GM18519 (cell line): ENCODE measurements at regions not wholly inside any gene's neighbourhood (a gene's known extent, or its start where the extent isn't known, plus 50 kb on each side); places are given as distances from the start of the nearest gene placed in this dataset.

ENCODE experiments used
- ATAC-seq: cut with Tn5 transposase; IDR thresholded peaks from one replicate; pipeline ENCODE4 v1.9.1; 2021; ENCODE audit warnings: mild to moderate bottlenecking, moderate library complexity; ENCODE audit not compliant: unreplicated experiment, low FRiP score

DNA sequence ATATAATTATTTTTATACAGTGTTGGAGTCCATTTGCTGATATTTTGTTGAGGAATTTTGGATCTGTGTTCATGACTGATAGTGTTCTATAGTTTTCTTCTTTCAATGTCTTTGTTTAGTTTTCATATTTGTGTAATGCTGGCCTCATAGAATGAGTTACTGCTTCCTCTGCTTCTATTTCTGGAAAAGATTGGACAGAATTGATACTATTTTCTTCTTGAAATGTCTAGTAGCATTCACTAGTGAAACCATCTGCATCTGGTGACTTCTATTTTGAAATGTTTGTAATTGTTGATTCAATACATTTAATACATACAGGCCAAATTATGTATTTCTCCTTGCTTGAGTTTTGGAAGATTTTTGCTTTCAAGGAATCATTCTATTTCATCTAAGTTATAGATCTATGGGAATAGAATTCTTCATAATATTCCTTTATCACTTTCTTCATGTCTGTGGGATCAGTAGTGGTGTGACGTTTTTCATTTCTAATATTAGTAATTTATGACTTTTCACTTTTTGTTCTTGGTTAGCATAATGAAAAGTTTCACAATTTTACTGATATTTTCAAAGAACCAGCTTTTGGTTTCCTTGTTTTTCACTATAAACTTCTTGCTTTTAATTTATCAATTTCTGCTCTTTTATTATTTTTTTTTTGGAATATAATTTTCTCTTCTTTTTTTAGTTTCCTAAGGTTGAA, 509.9 kb upstream of the VRK2 start:
- peak; percentile 78 for ATAC-seq

DNA sequence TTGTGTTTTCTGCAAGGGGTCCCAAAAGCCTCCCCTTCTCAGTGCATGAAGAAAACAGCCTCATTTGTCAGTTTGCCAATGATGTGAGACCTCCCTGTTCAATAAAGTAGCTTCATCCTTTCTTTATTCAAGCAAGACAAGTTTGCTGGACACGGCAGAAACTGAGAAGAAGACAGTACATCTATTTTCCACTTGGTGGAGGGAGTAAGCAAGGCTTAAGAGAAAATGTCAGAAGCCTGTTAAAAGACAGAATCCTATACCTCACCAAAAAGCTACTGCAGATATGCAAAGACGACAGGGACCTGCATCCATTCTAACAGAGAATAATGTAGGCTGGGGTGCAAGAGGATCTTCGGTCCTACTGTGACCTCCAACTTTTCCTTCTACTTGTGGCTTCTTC, 506.8 kb upstream of the VRK2 start:
- ATAC-seq: no peak

DNA sequence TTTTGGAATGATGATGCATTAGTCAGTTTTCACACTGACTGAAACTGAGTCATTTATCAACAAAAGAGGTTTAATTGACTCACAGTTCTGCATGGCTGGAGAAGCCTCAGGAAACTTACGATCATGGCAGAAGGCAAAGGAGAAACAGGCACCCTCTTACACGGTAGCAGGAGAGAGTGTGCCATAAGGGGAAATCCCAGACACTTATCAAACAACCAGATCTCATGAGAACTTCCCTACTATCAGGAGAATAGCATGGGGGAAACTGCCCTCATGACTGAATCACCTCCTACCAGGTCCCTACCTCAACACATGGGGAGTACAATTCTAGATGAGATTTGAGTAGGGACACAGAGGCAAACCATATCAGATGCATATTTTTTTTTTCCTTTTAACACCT, 504.5 kb upstream of the VRK2 start:
- no peak for ATAC-seq

DNA sequence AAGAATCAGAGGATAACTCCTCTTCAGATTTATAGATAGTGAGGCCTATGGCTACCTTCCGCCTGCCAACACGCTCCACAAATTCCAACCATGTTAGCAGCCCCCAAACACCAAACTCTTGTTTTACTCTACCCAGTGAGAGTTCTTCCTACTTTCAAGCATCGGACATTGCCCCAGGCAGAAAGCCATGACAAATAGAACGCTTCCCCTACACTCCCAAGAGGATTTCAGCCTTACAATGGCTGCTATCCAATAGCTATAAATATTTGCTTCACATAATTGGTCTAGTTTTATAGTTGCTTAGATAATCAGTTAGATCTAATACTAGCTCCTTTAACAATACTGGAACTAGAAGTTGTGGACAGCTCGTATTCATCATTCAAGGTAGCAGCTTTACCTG, 503.4 kb upstream of the VRK2 start:
- ATAC-seq: no peak

DNA sequence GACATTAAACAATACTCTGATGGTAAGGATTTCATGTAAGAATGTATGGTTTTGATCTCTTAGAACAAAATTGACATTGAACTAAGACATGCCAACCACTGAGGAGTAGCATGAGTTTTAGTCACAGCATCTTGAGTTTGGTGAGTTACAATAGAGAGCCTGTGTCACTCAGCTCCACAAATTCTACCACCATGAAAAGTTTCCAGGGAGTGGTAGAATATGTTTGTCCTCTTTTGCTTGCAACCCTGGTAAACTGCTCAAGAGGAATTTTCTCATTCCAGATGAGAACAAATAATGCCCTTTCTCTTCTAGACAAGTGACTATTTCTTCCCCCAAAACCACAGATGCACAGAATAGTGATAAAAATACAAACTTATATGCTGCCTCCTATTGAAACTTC, 502.0 kb upstream of the VRK2 start:
- ATAC-seq: no peak

DNA sequence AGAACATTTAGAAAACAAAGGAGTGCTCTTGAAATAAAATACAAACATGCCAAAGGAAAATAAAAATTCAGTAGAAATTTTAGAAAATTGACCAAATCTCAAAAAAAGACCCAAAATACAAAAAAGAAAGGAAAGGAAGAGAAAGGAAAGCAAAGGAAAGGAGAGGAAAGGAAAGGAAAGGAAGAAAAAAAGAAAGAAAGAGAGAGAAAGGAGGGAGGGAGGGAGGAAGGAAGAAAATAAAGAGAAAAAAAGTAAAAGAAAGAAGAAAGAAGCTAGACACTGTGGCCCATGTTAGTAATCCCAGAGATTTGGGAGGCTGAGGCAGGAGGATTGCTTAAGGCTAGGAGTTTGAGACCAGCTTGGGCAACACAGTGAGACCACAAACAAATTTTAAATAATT, 500.1 kb upstream of the VRK2 start:
- no peak for ATAC-seq

DNA sequence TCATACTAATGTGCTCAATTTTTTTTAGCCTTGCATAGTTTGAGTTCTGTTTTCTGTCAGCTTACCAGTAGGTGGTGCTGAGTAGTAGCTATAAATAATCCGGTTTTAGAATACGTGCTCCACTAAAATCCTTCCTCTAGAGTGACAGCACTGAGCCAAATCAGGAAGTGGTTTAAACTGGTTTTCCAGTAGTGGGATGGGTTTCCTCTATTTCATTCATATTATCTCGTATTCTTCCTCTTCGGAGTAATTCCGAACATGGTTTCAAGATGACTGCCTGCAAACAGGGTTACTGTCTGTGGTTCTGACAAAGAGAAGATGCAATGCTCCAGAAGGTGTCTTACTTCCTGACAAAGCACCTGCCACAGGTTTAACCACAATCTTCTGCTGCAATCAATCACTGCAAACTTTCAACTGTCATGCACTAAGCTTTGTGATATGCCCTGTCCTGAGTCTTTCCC, 496.9 kb upstream of the VRK2 start:
- peak; percentile 77 for ATAC-seq

DNA sequence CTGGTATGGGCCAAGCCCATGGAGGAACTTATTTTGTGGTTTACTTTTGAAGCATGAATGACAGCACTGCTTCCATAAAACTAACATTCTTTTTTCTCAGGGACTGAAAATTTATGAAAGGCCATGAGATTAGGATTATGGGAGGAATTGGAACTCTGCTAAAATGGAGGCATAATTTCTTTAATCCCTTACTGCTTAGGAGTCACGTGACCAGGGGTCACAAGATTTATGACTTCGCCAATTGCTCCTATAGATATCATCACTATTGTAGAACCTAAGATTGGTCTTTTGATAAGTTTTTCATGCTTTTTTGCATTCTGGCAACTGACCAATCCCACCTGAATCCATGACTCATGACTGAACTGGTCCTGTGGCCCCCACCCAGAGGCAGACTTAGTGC, 495.7 kb upstream of the VRK2 start:
- ATAC-seq: no peak

DNA sequence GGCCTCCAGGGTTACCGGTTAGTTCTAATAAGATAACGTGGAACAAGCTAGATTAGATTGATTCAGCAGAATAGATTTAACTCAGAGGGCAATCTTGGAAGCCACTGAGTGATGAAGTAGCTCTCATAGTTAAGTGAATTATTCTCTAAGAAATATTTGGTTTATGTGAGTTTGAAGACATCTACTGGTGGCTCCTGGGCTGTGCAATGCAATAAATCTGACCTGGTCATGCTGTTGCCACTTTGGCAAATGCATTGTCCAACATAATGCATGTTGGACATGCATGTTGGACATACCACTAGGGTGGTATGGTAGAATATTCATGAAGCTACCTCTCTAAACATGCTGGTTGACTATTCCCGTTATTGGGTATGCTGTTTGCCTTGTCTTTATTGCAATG, 493.7 kb upstream of the VRK2 start:
- ATAC-seq: no peak

DNA sequence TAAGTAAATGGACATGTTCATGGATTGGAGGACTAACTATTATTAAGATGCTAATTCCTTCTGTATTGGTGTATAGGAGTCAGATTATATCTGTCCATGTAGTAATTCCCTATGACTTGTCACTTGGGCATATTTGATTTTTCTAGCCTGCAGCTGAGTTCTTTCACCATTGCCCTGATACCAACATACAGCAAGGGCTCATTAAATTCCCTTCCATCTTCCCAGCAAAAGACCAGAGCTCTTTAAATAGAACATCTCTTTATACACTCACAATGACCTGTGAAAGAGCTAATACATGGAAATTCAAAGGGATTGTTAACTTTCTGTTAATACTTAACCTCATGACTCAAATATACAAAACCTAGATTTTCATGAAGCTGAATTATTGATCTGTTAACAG, 492.3 kb upstream of the VRK2 start:
- no peak for ATAC-seq

DNA sequence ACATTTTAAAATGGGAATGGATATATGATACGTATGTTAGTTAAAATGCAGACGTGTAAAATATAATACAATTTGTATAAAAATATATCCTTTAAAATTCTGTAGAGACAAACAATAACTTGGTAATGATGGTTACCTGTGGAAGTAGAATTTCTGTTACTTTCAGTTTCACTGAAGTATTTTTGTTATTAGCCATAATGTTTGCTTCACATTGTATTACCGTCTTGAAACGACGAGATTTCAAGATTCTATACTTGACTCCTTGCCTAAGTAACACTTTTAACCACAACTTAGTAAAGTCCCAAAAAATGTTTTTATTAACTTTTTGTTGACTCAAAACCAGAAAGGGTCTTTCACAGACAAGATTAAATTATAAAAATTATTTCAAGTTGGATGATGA, 488.3 kb upstream of the VRK2 start:
- no peak for ATAC-seq

DNA sequence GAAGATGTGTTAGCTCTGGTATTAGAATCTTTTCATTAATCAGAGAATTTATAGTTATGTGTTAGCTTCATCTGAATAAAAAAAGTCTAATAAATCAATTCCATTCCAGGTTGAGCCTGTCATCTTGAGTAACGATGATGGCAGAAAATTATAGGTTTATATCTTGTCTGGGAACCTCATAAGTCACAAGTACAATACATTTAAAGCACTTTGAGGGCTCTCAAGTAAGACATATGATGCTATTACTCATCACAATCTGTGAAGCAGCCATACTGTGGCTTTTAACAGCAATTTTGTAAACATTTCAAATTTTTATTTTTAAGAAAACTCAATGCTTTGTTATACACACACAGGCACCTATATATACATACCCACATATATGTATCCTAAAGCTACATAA, 484.1 kb upstream of the VRK2 start:
- no peak for ATAC-seq

DNA sequence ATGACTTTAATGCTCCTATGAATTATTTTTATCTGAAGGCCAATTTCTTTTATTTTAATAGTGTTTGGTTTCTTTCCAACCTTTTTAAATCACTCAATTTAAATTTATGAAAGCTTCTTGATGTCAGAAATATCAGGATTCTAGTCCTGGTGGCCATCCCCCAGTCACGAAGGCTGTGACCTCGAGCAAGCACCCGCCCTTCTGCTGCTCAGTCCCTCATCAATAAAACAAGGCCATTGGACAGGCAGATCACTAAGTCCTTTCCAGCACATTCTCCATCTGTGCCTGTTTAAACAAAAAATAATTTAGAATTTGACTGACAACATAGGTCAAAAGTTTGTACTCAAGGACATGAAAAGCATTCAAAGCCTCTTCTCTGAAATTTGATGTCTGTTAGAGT, 483.6 kb upstream of the VRK2 start:
- no peak for ATAC-seq

DNA sequence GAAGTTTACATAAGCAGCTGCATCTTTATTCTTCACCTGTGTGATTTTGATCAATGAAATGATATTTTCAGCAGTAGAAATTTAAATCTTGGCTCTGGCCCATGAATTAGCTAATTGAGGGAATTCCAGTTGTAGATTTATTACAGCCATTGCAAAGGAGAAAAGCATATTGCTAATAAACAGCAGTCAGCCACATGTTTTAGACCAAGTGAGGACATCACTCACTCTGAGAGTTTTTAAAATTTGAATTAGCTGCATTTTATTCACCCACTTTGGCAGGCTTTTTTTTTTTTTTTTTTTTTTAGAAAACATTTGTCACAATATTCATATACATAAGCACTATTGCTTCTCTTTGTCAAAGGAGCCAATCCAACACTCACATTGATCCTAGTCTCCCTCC, 479.4 kb upstream of the VRK2 start:
- no peak for ATAC-seq

DNA sequence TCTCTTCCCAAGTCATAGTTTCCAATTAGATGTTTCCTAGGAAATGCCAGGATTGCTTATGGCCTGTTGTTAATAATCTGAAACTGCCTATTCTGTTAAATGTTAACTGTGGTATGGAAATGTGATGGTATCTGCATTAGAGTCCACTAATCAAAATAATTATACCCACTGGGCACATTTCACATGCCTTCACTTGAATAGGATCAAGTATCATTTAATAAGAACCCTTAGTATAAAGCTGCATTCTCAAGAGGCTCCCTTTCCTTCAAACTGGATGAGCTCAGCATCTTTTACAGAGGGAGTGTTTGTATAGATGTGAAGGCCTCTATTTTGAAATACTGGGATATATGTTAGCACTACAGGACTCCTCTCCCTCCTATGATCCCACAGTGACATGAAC, 477.2 kb upstream of the VRK2 start:
- ATAC-seq: no peak

DNA sequence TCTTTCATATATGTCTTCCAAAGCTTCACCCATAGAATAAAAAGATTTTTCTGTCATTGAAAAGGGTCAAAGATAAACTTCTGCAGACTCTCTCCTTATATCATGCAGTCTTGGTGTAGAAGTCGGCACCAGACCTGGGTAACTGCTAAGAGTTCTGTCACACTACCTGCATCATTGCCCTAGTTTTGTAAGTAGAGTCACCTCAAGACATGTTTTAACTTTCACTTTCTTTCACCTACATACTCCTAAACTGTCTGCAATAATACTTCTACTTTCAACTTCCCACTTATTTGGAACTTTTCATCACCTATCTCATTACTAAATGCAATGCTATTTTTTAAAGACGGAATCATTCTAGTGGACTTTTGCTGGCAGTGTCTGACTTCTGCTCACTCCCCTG, 475.6 kb upstream of the VRK2 start:
- peak; percentile 46 for ATAC-seq

DNA sequence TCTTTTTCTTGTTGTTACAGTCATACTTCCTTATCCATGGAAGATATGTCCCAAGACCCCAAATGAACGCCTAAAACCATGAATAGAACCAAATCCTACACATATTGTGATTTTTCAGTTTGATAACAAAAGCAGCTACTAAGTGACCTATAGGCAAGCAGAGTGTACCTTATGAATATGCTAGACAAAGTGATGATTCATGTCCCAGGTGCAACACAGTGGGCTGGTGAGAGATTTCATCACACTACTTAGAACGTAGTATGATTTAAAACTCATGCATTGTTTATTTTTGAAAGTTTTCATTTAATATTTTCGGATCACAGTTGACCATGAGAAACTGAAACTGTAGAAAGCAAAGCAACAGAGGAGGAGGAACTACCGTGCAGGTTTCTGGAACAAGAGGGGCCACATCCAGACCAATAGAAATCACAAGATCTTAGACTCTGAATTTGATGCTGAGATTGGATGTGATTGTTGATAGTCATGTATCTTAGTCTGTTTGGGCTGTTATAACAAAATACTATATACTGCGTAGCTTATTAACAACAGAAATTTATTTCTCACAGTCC, 470.8 kb upstream of the VRK2 start:
- ATAC-seq: no peak

DNA sequence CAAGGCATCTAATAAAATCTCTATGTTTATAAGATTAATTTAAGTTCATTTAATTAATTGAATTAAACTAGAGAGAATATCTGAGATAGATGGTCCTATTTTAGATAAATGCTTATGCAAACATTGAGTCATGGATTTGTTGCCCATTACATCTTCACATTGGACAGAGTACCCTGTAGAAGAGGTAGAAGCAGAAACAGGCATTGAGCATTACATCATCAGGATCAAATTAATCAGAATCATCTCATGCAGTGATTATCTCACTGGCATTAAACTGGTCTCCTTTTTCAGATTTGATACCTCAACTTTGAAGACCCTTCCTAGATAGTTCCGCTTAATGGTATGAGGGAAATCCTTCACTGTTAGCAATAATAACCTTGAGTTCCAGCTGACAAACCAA, 469.6 kb upstream of the VRK2 start:
- ATAC-seq: no peak

DNA sequence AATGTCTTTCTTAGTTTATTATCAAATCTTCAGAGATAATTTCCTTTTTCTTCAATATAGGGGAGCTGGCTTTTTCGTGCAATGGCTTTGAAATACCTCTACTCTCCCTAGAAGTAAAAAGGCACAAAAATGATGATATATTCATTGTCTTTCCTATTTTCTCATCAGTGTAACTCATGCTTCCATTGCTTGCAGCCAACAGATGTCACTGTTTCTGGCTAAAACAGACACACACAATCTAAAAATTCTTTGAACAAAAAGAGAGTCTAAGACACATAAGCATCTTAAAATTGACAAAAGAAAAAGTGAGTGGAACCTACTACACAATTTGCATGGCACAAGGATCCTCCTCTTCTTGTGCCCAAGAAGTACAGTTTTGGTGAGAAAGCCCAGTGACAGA, 448.7 kb upstream of the VRK2 start:
- no peak for ATAC-seq

DNA sequence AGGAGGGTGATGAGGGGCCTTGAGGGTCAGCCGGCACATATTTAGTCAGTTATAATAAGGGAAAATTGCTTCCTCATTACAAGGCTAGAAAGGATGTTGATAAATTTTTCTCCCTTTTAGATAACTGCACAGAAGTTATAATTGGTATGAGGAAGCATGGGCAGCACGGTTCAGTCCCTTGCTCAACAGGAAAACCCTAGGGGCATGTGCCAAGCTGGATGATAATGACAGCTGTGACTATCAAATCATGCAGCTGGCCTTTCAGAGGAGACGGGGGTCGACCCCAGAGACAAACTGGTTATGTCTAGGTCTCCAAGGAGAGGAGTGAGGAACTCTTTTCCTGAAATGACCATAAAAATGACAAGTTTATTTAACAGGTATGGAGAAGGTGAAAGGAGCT, 448.1 kb upstream of the VRK2 start:
- no peak for ATAC-seq

DNA sequence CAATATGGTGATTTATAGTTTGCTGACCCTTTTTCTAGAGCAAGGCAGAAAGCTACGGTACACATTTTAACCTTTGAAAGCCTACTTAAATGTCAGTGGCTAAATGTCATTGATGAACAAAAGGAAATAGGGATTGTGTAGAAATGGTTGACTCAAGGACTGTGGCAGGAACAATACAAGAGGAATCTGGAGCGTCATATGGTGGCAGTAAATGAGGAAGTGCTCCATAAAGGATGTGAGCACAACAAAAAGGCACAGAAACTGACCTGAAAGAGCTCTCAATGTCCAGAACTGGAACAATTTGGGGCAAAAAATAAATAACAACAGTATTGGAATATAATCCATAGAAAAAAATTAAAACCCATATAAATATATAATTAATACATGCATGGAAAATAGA, 443.9 kb upstream of the VRK2 start:
- ATAC-seq: no peak

DNA sequence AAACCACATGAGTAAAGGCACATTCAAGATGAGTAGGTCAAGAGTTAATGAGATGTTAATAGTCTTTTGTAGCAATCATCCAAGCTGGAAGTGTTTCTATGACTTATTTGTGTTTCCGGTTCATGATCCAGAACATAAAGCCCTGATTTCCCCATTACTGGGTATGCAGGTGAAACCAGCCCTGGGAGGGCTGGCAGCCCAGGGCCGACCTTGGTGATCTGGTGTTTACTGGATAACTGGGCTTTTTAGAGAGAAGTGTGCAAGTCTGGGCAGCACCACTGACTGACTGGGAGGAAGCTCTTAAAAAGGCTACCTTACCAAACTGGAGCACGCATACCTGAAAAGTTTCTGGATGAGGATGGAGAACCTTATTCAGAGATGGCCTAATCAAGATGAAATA, 431.6 kb upstream of the VRK2 start:
- ATAC-seq: no peak
